ENCODE measurements at regions not wholly inside any gene's neighbourhood (a gene's known extent, or its start where the extent isn't known, plus 50 kb on each side); places are given as distances from the start of the nearest gene placed in this dataset.

DNA sequence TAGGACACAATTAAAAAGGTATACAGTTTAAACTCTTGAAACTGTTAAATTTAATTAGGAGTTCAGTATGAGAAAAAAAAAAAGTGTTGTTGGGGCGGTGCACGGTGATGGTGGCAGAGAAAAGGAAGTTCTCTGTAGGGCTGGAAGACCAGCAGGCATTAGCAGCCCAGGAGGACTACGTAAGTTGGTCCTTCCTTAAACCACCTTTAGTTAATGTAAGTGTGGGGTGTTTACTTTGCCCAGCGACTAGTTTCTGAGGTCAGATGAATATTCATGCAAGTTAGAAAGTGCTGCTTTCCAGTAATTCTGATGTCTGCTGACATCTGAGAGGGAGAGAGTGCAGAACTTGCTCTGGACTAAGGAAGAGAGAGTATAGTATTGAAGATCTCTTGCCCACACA lies 54.9 kb downstream of the NKX2-1 start:
- no peaks in the 10 kb centered on the region for H3K36me3 Mint-ChIP-seq
- H3K4me3 Mint-ChIP-seq = no peak overlapping the region
- Histone ChIP-seq H3K27ac (ENCODE audit: low read depth, low read length) (no peak overlapping the region), H3K9me3 (ENCODE audit: low read length) (no peaks in the 10 kb centered on the region), H3K27me3 (ENCODE audit: insufficient read depth, low read length, poor library complexity, severe bottlenecking) (no peaks in the 10 kb centered on the region), H3K4me1 (ENCODE audit: insufficient read depth, low read length) (no peaks in the 10 kb centered on the region), H3K4me3 (ENCODE audit: low read length) (no peak overlapping the region), H3K36me3 (ENCODE audit: insufficient read depth, low read length) (no peaks in the 10 kb centered on the region)
- H3K9me3 Mint-ChIP-seq = peaks cover 0 to 2% (median 0%) of the 10 kb centered on the region in 5 donors
- CTCF ChIA-PET = no interaction called here
- no peak overlapping the region for H3K27ac Mint-ChIP-seq
- POLR2A ChIA-PET = no interaction called here
- DNase-seq = no peak
- H3K4me1 Mint-ChIP-seq = no peaks in the 10 kb centered on the region
- H3K27me3 Mint-ChIP-seq = peaks cover 5 to 22% of the 10 kb centered on the region in 2 donors

DNA sequence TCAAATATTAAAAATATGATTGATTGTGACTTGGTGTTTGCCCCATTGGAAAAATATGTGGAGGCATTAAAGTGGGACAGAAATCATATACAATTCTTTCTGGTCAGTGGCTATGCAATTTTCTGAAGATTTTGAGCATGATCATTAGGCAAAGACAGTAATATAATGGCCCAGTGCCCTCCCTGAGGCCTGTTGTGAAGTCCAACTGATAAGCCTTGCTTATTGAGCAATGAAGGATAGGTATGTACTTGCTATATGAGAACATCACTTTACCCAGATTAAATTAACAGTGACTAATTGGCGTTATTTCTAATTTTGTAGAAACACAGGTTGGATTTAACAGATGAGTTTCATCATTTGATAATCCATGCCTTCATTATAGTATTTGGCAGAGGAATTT lies 57.1 kb downstream of the NKX2-1 start:
- CTCF ChIA-PET = no interaction called here
- Histone ChIP-seq H3K27ac (ENCODE audit: low read depth, low read length) (no peak overlapping the region), H3K36me3 (ENCODE audit: insufficient read depth, low read length) (no peaks in the 10 kb centered on the region), H3K9me3 (ENCODE audit: low read length) (no peaks in the 10 kb centered on the region), H3K4me3 (ENCODE audit: low read length) (no peak overlapping the region), H3K4me1 (ENCODE audit: insufficient read depth, low read length) (no peaks in the 10 kb centered on the region), H3K27me3 (ENCODE audit: insufficient read depth, low read length, poor library complexity, severe bottlenecking) (no peaks in the 10 kb centered on the region)
- H3K27me3 Mint-ChIP-seq = peaks cover 5 to 35% of the 10 kb centered on the region in 2 donors
- H3K27ac Mint-ChIP-seq = no peak overlapping the region
- no peak for DNase-seq
- H3K9me3 Mint-ChIP-seq = peaks cover 0 to 4% (median 2%) of the 10 kb centered on the region in 5 donors
- H3K4me1 Mint-ChIP-seq = no peaks in the 10 kb centered on the region
- no peak overlapping the region for H3K4me3 Mint-ChIP-seq
- H3K36me3 Mint-ChIP-seq = peaks cover 0 to under 1% (median 0%) of the 10 kb centered on the region in 3 donors
- POLR2A ChIA-PET = no interaction called here

DNA sequence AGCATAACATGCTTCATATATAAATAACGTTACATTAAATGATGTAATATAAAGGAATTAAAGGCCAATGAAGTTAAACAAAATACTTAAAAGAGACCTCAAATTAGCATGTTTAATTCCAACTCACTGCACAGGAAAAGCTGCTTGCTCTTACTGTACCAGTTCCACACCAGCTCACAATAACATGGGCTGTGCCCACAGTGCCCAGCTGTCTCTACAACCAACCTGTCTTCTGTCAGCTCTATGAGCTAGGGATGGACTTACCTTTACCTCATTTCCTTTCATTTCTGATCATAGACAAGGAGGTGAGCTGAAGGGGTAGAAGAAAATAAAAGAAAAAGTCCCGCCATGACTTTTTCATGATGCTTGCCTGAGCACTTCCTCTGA lies 64.8 kb downstream of the NKX2-1 start:
- Histone ChIP-seq H3K27me3 (ENCODE audit: insufficient read depth, low read length, poor library complexity, severe bottlenecking) (no peaks in the 10 kb centered on the region), H3K27ac (ENCODE audit: low read depth, low read length) (no peak overlapping the region), H3K36me3 (ENCODE audit: insufficient read depth, low read length) (no peaks in the 10 kb centered on the region), H3K9me3 (ENCODE audit: low read length) (no peaks in the 10 kb centered on the region), H3K4me3 (ENCODE audit: low read length) (no peak overlapping the region), H3K4me1 (ENCODE audit: insufficient read depth, low read length) (no peaks in the 10 kb centered on the region)
- Mint-ChIP-seq H3K36me3 (peaks cover 0 to 1% (median 0%) of the 10 kb centered on the region in 3 donors), H3K27me3 (peaks cover 1 to 17% of the 10 kb centered on the region in 2 donors), H3K4me3 (no peak overlapping the region), H3K4me1 (no peaks in the 10 kb centered on the region), H3K9me3 (peaks cover 0 to 3% (median 2%) of the 10 kb centered on the region in 5 donors), H3K27ac (no peak overlapping the region)
- DNase-seq = no peak
- POLR2A ChIA-PET = no interaction called here
- CTCF ChIA-PET = no interaction called here

DNA sequence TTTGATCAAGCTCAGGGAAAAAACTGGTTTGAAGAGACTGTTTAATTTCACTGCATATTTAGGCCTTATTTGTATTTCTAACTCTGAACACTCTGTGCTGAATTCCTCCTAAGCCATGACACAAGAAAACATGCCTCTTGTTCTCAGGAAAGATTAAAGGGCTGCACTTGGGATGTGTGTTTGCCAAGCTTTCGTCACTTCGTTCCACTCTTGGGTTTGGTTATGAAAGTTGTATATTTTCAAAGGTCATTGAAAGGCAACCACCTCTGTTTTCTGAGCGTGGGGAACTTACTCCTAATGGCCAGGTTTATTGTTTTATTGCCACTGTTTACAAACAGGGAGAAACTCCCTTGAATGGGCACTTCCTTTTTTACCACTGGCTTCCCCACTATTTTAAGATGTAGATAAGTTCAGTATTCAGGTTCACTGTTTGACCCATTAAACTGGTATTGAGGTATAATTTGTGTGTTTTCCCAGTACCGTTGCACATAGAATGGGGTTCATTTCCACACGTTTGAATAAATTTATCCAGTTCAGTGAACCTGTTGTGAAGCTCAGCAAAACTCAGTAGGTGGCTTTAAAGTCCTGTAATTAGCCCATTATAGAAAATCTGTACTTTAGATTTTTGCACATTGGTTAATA lies 65.3 kb downstream of the NKX2-1 start:
- Histone ChIP-seq H3K9me3 (ENCODE audit: low read length) (no peaks in the 10 kb centered on the region), H3K4me3 (ENCODE audit: low read length) (no peak overlapping the region), H3K36me3 (ENCODE audit: insufficient read depth, low read length) (no peaks in the 10 kb centered on the region), H3K27ac (ENCODE audit: low read depth, low read length) (no peak overlapping the region), H3K4me1 (ENCODE audit: insufficient read depth, low read length) (no peaks in the 10 kb centered on the region), H3K27me3 (ENCODE audit: insufficient read depth, low read length, poor library complexity, severe bottlenecking) (no peaks in the 10 kb centered on the region)
- Mint-ChIP-seq H3K9me3 (peaks cover 0 to 3% (median 2%) of the 10 kb centered on the region in 5 donors), H3K27me3 (peaks cover 1 to 13% of the 10 kb centered on the region in 2 donors), H3K4me3 (no peak overlapping the region), H3K27ac (no peak overlapping the region), H3K36me3 (peaks cover 0 to 1% (median 0%) of the 10 kb centered on the region in 3 donors), H3K4me1 (no peaks in the 10 kb centered on the region)
- DNase-seq = no peak
- POLR2A ChIA-PET = no interaction called here
- CTCF ChIA-PET = no interaction called here

DNA sequence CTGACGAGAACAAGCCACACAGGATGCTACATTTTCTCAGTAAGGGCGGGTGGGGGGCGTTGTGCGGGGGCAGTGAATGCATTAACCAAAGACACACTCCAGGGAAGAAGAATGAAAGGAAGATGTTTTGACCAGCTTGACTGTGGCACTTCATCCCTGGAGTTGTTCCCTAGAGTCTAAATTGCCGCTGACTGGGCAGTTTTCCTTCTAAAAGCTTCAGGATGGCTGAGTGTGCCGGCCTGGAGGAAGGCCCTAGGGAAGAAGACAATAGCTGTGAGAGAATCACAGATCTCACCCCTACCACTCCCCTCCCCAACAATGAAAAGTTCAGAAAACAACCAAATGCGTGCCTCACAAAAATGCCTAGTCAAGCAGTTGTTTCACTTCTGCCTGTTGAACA lies 67.2 kb downstream of the NKX2-1 start:
- Histone ChIP-seq H3K9me3 (ENCODE audit: low read length) (no peaks in the 10 kb centered on the region), H3K36me3 (ENCODE audit: insufficient read depth, low read length) (no peaks in the 10 kb centered on the region), H3K4me1 (ENCODE audit: insufficient read depth, low read length) (no peaks in the 10 kb centered on the region), H3K4me3 (ENCODE audit: low read length) (no peak overlapping the region), H3K27me3 (ENCODE audit: insufficient read depth, low read length, poor library complexity, severe bottlenecking) (no peaks in the 10 kb centered on the region), H3K27ac (ENCODE audit: low read depth, low read length) (no peak overlapping the region)
- CTCF ChIA-PET = no interaction called here
- POLR2A ChIA-PET = no interaction called here
- Mint-ChIP-seq H3K27ac (peak overlapping the region in 1 of 8 donors; percentile 14), H3K9me3 (no peaks in the 10 kb centered on the region), H3K4me3 (no peak overlapping the region), H3K27me3 (peaks cover 3 to 4% of the 10 kb centered on the region in 2 donors), H3K4me1 (no peaks in the 10 kb centered on the region), H3K36me3 (no peaks in the 10 kb centered on the region)
- DNase-seq = no peak

DNA sequence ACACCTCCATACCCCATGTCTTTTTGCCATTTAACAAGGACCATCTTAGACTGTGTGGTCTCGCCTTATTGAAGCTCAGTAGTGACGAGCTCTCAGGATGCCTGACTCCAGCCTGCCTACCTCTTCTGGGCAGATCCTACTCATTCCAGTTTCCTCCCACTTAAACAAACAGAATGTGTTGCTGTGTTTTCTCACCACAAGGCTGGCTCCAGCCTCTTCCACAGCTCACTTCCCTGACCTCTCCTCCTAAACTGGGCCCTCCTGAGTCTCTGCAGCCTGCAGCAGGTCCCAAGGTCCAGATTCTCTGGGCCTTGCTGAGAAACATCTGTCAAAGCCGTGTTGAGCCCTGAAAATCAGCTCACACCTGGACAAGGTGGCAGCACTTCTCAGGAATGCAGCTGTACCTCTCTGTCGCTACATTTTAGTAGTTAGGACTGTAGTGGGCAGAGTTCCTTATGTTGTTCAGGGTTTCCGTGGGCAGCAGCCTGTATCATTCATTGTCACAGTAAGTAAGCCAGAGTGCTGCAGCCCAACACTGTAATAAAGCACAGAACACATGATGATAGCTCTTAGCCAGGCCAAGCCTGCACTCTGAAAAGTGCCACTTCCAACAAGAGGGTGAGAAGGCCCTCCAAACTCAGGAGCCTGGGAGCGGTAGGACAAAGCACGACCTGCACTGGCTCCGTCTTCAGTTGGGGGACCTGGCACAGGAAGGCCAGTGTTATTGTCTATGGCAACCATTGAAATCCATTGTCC lies 68.5 kb downstream of the NKX2-1 start:
- Histone ChIP-seq H3K36me3 (ENCODE audit: insufficient read depth, low read length) (no peaks in the 10 kb centered on the region), H3K27me3 (ENCODE audit: insufficient read depth, low read length, poor library complexity, severe bottlenecking) (no peaks in the 10 kb centered on the region), H3K27ac (ENCODE audit: low read depth, low read length) (no peak overlapping the region), H3K4me1 (ENCODE audit: insufficient read depth, low read length) (no peaks in the 10 kb centered on the region), H3K4me3 (ENCODE audit: low read length) (no peak overlapping the region), H3K9me3 (ENCODE audit: low read length) (no peaks in the 10 kb centered on the region)
- no peaks in the 10 kb centered on the region for H3K4me1 Mint-ChIP-seq
- peaks cover 2 to 3% of the 10 kb centered on the region in 2 donors for H3K27me3 Mint-ChIP-seq
- CTCF ChIA-PET = no interaction called here
- DNase-seq = no peak
- POLR2A ChIA-PET = no interaction called here
- no peak overlapping the region for H3K27ac Mint-ChIP-seq
- H3K4me3 Mint-ChIP-seq = no peak overlapping the region
- no peaks in the 10 kb centered on the region for H3K9me3 Mint-ChIP-seq
- no peaks in the 10 kb centered on the region for H3K36me3 Mint-ChIP-seq

DNA sequence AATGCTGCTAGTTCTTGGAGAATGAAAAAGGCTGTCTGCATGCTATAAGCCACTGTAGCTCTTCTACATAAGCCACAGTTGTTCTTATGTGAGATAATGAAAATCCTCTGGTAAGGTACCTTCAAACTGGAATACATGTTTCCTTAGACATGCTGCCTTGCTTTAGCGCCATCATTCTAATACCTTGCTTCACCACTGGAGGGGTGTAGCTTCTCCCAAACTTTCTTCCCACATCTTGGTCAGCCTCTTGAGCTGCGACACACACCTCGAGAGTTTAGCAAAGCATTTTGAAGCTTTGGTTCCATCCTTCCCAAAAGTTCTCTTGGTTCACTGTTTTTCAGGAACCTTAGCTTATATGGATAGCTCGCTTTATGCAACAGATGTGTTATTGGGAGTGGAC lies 69.5 kb downstream of the NKX2-1 start:
- CTCF ChIA-PET = no interaction called here
- Mint-ChIP-seq H3K36me3 (no peaks in the 10 kb centered on the region), H3K27ac (no peak overlapping the region)

DNA sequence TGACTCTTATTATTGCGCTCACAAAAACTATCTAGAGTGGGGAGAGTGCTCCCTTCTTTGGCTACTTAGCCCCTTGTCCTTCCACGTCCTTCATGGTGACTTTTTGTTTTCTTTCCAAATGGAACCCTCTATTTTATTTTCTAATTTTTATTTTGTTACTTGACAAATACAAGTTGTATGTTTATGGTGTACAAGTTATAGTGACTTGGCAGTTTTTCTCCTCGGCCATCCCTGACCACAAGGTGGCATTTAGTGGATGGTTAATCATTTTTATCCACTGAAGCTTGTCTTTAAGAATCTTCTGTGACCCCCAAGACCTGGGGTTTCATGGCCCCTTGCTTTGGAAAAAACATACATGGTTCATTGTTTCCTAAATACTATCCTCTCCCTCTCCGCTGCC lies 70.1 kb downstream of the NKX2-1 start:
- no peaks in the 10 kb centered on the region for H3K4me1 ChIP-seq (ENCODE audit: insufficient read depth, low read length)
- no peaks in the 10 kb centered on the region for H3K27me3 ChIP-seq (ENCODE audit: insufficient read depth, low read length, poor library complexity, severe bottlenecking)
- Mint-ChIP-seq H3K4me3 (no peak overlapping the region), H3K4me1 (no peaks in the 10 kb centered on the region), H3K27ac (no peak overlapping the region), H3K27me3 (peaks cover 2 to 3% of the 10 kb centered on the region in 2 donors), H3K9me3 (no peaks in the 10 kb centered on the region), H3K36me3 (no peaks in the 10 kb centered on the region)
- H3K27ac ChIP-seq (ENCODE audit: low read depth, low read length) = no peak overlapping the region
- H3K36me3 ChIP-seq (ENCODE audit: insufficient read depth, low read length) = no peaks in the 10 kb centered on the region
- ChIA-PET POLR2A (no interaction called here), CTCF (no interaction called here)
- H3K9me3 ChIP-seq (ENCODE audit: low read length) = no peaks in the 10 kb centered on the region
- H3K4me3 ChIP-seq (ENCODE audit: low read length) = no peak overlapping the region
- no peak for DNase-seq

More for the DNA sequence above, 69.5 kb downstream of the NKX2-1 start:
- no peaks in the 10 kb centered on the region for H3K4me1 ChIP-seq (ENCODE audit: insufficient read depth, low read length)
- no peaks in the 10 kb centered on the region for H3K9me3 Mint-ChIP-seq
- no peak overlapping the region for H3K27ac ChIP-seq (ENCODE audit: low read depth, low read length)
- no peaks in the 10 kb centered on the region for H3K4me1 Mint-ChIP-seq
- H3K27me3 ChIP-seq (ENCODE audit: insufficient read depth, low read length, poor library complexity, severe bottlenecking) = no peaks in the 10 kb centered on the region
- H3K4me3 ChIP-seq (ENCODE audit: low read length) = no peak overlapping the region
- no peaks in the 10 kb centered on the region for H3K9me3 ChIP-seq (ENCODE audit: low read length)
- H3K4me3 Mint-ChIP-seq = no peak overlapping the region
- DNase-seq = no peak
- POLR2A ChIA-PET = no interaction called here
- no peaks in the 10 kb centered on the region for H3K36me3 ChIP-seq (ENCODE audit: insufficient read depth, low read length)
- H3K27me3 Mint-ChIP-seq = peaks cover 2 to 3% of the 10 kb centered on the region in 2 donors

Measured in CD8-positive, alpha-beta memory T cell (primary cell).